ENCODE measurements at regions not wholly inside any gene's neighbourhood (a gene's known extent, or its start where the extent isn't known, plus 50 kb on each side); places are given as distances from the start of the nearest gene placed in this dataset.

- TF ChIP-seq EZH2phosphoT487 (IDR thresholded peaks at IDR 0.05; ENCODE audit: low read depth, severe bottlenecking, unreplicated experiment) (no peak), CTCF (IDR thresholded peaks at IDR 0.05; ENCODE audit: poor library complexity) (no peak), EZH2 (IDR thresholded peaks at IDR 0.05; ENCODE audit: borderline replicate concordance) (no peak)
These were observed 148.0 kb downstream of the TSEN15 start for GRCh38 chr1:184199438-184200085.

Data from hepatocyte (in vitro differentiated cells).